ENCODE measurements at regions not wholly inside any gene's neighbourhood (a gene's known extent, or its start where the extent isn't known, plus 50 kb on each side); places are given as distances from the start of the nearest gene placed in this dataset.

GRCh38 chr21:22421416-22422180, 1423.4 kb downstream of the NCAM2 start:
- H3K9me3 Mint-ChIP-seq (ENCODE audit: low read depth), result no peaks in the 10 kb centered on the region
- no peak for DNase-seq (ENCODE audit: low spot score, unreplicated experiment)
- TF ChIP-seq CTCF (IDR thresholded peaks at IDR 0.05; ENCODE audit: unreplicated experiment), result no peak
- H3K27ac Mint-ChIP-seq, result no peak overlapping the region
- H3K4me1 Mint-ChIP-seq (ENCODE audit: low read depth), result no peaks in the 10 kb centered on the region
- no peak overlapping the region for H3K4me3 Mint-ChIP-seq (ENCODE audit: low read depth)
- H3K36me3 Mint-ChIP-seq (ENCODE audit: insufficient read depth), result no peaks in the 10 kb centered on the region
- no peaks in the 10 kb centered on the region for H3K27me3 Mint-ChIP-seq

- Mint-ChIP-seq H3K4me1 (ENCODE audit: low read depth) (peaks cover 6% of the 10 kb centered on the region), H3K27me3 (no peaks in the 10 kb centered on the region), H3K9me3 (ENCODE audit: low read depth) (no peaks in the 10 kb centered on the region), H3K27ac (no peak overlapping the region), H3K4me3 (ENCODE audit: low read depth) (no peak overlapping the region), H3K36me3 (ENCODE audit: insufficient read depth) (no peaks in the 10 kb centered on the region)
- TF ChIP-seq CTCF (IDR thresholded peaks at IDR 0.05; ENCODE audit: unreplicated experiment), result no peak
- no peak for DNase-seq (ENCODE audit: low spot score, unreplicated experiment)
Measured at GRCh38 chr21:22438428-22439086, 1440.3 kb downstream of the NCAM2 start.

GRCh38 chr21:22444990-22445389, 1446.8 kb downstream of the NCAM2 start:
- H3K4me3 Mint-ChIP-seq (ENCODE audit: low read depth), result no peak overlapping the region
- H3K36me3 Mint-ChIP-seq (ENCODE audit: insufficient read depth), result no peaks in the 10 kb centered on the region
- H3K4me1 Mint-ChIP-seq (ENCODE audit: low read depth), result no peaks in the 10 kb centered on the region
- H3K27me3 Mint-ChIP-seq, result no peaks in the 10 kb centered on the region
- H3K27ac Mint-ChIP-seq, result no peak overlapping the region
- TF ChIP-seq CTCF (IDR thresholded peaks at IDR 0.05; ENCODE audit: unreplicated experiment), result no peak
- H3K9me3 Mint-ChIP-seq (ENCODE audit: low read depth), result no peaks in the 10 kb centered on the region
- DNase-seq (ENCODE audit: low spot score, unreplicated experiment), result no peak

- Mint-ChIP-seq H3K9me3 (ENCODE audit: low read depth) (no peaks in the 10 kb centered on the region), H3K27ac (no peak overlapping the region), H3K4me1 (ENCODE audit: low read depth) (no peaks in the 10 kb centered on the region), H3K27me3 (no peaks in the 10 kb centered on the region), H3K36me3 (ENCODE audit: insufficient read depth) (no peaks in the 10 kb centered on the region), H3K4me3 (ENCODE audit: low read depth) (no peak overlapping the region)
- no peak for TF ChIP-seq CTCF (IDR thresholded peaks at IDR 0.05; ENCODE audit: unreplicated experiment)
- no peak for DNase-seq (ENCODE audit: low spot score, unreplicated experiment)
Measured at GRCh38 chr21:22450507-22450906, 1452.3 kb downstream of the NCAM2 start.

- H3K4me1 Mint-ChIP-seq (ENCODE audit: low read depth), result no peaks in the 10 kb centered on the region
- DNase-seq (ENCODE audit: low spot score, unreplicated experiment), result no peak
- H3K36me3 Mint-ChIP-seq (ENCODE audit: insufficient read depth), result no peaks in the 10 kb centered on the region
- H3K9me3 Mint-ChIP-seq (ENCODE audit: low read depth), result no peaks in the 10 kb centered on the region
- no peak overlapping the region for H3K27ac Mint-ChIP-seq
- no peaks in the 10 kb centered on the region for H3K27me3 Mint-ChIP-seq
- no peak overlapping the region for H3K4me3 Mint-ChIP-seq (ENCODE audit: low read depth)
- no peak for TF ChIP-seq CTCF (IDR thresholded peaks at IDR 0.05; ENCODE audit: unreplicated experiment)
Measured at GRCh38 chr21:22456241-22456640, 1458.0 kb downstream of the NCAM2 start.

All from progenitor cell of endocrine pancreas (in vitro differentiated cells).